HG03108 (cell line): ENCODE measurements at regions not wholly inside any gene's neighbourhood (a gene's known extent, or its start where the extent isn't known, plus 50 kb on each side); places are given as distances from the start of the nearest gene placed in this dataset.
"Not testable (repeated sequence)": the region's sequence is repeated elsewhere in the genome, so short reads cannot be mapped to it uniquely, and the experiment has no call there.

Source experiments
- ATAC-seq: cut with Tn5 transposase; IDR thresholded peaks from one replicate; pipeline ENCODE4 v1.9.1; 2021; ENCODE audit warnings: moderate library complexity; ENCODE audit not compliant: unreplicated experiment

DNA sequence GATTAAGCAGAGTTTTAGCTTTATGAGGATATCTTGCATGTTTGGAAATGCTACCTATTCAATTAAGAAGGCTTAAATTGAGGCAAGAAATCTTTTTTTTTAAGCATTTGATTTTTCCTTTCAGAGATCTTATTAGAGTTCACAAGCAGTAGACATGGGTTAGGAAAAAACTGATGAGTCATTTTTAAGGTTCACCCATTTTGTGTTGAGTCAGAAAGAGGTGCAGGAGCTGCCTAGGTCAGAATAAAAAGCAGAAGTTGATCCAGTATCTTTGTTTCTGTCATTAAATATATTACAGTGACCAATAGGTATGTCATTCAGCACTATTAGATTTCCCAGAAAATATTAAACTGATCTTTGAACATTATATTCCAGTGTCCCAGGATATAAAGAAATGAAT, 306.8 kb downstream of the LMBRD1 start:
- ATAC-seq: no peak

- ATAC-seq: no peak
These were observed 309.1 kb downstream of the LMBRD1 start for GRCh38 chr6:69487688-69488087.

- ATAC-seq: no peak
These were observed 329.7 kb downstream of the LMBRD1 start for GRCh38 chr6:69466979-69467570.

DNA sequence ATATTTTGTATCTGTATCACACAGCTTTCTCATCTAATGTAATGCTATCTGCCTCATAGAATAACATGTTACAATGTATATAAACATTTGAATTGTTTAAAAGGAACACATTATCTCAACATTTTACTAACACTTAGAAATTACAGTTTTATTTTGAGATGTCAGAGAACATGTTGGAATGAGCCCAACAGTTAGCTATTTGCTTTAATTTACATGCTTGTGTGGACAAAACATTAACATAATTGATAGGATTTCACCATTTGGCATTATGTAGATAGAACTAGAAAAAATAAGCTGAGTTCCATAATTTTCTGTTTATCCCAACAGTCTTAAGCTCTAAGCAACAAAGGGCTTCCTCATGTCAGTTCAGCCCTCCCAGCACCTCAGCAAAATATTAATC, 330.9 kb downstream of the LMBRD1 start:
- no peak for ATAC-seq

DNA sequence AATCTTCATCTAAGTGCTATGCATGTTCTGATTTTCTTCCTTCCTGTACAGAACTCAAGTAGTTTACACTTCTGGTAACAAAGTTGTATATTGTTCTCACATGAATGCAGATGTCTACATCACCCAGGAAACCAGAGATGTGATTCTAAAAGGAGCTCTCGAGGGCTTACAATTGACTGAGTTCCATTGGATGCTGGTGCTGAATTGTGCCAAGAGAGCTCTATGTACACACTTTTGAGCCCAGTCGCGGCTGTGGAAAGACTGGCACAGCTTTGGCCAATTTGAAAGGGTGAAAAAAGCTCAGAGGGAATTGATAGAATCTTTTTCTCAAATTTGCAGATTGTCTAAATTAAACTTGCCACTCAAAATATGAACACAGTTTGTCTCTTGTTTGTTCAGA, 340.7 kb downstream of the LMBRD1 start:
- ATAC-seq: no peak

GRCh38 chr6:69454619-69455018, 342.2 kb downstream of the LMBRD1 start:
- not testable (repeated sequence) for ATAC-seq

DNA sequence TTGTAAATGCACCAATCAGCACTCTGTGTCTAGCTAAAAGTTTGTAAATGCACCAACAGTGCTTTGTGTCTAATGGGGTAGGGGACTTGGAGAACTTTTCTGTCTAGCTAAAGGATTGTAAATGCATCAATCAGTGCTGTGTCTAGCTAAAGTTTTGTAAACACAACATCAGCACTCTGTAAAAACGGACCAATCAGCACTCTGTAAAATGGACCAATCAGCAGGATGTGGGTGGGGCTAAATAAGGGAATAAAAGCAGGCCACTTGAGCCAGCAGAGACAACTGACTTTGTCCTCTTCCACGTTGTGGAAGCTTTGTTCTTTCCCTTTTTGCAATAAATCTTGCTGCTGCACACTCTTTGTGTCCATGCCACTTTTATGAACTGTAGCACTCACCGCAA, 346.3 kb downstream of the LMBRD1 start:
- not testable (repeated sequence) for ATAC-seq

GRCh38 chr6:69449887-69450286, 346.9 kb downstream of the LMBRD1 start:
- no peak for ATAC-seq
